Thyroid gland (tissue), 4 donors: ENCODE measurements at regions not wholly inside any gene's neighbourhood (a gene's known extent, or its start where the extent isn't known, plus 50 kb on each side); places are given as distances from the start of the nearest gene placed in this dataset.
"Not testable (repeated sequence)": the region's sequence is repeated elsewhere in the genome, so short reads cannot be mapped to it uniquely, and the experiment has no call there.

ENCODE experiments used
- CTCF ChIP-seq, 6 experiments: fragments of 200-600 bp in 3 of 6; fragments of 450-650 bp in 3 of 6; sonication (generic) in 3 of 6; IDR thresholded peaks; one replicate each; pipeline ENCODE4 v1.5.1; 2016 to 2019; ENCODE audit warnings: antibody characterized with exemption in 6 of 6, mild to moderate bottlenecking in 2 of 6, inconsistent platforms in 1 of 6, moderate library complexity in 1 of 6
- POLR2A ChIP-seq, 2 donors: fragments of 450-650 bp; IDR thresholded peaks; one replicate each; pipeline ENCODE4 v1.6.1; 2017; ENCODE audit warnings: antibody characterized with exemption in 2 of 2, mild to moderate bottlenecking in 2 of 2, moderate library complexity in 1 of 2

GRCh38 chr1:243001003-243001402 is 254.1 kb downstream of the CEP170 start:
- TF ChIP-seq CTCF, POLR2A (IDR thresholded peaks at IDR 0.05): not testable (repeated sequence)
